HepG2 (cell line): ENCODE measurements at regions not wholly inside any gene's neighbourhood (a gene's known extent, or its start where the extent isn't known, plus 50 kb on each side); places are given as distances from the start of the nearest gene placed in this dataset.

Source experiments
- ATAC-seq: fragments of 200-7000 bp; cut with Tn5 transposase; 3 replicates; pipeline ENCODE4 v1.9.1; 2020; ENCODE audit warnings: mild to moderate bottlenecking, moderate library complexity
- BruUV-seq: library from RNA; stranded (reverse); fragments of 400-500 nt; replicated peaks from 2 replicates; lab custom pipeline; 2021; lab: Mats Ljungman, UMichigan
- CTCF ChIA-PET: fragments of 300-600 bp; formaldehyde crosslinking; extraction: SDS; loops from one replicate; lab custom pipeline; 2021; ENCODE audit warnings: low total read pairs, inconsistent platforms, low intra/inter-chr PET ratio; lab: Yijun Ruan, JAX
- POLR2A ChIA-PET: fragments of 350-600 bp; sonication (Branson Sonifier 250); formaldehyde crosslinking; loops from one replicate; lab custom pipeline; 2020; ENCODE audit warnings: antibody characterized with exemption, inconsistent platforms; lab: Yijun Ruan, JAX
- DNase-seq: peaks from one replicate; pipeline ENCODE4 v3.0.0-alpha.2; 2015; ENCODE audit warnings: low spot score
- FAIRE-seq: peaks from 3 replicates; lab custom pipeline; 2011; peaks lifted over from hg19 to GRCh38; lab: Jason Lieb, UNC
- H2AFZ ChIP-seq: one replicate; pipeline ENCODE4 v1.6.1; 2011; ENCODE audit warnings: low read length, inconsistent platforms
- H3K27ac ChIP-seq: fragments of 300-600 bp; 3 replicates; pipeline ENCODE4 v1.8.0; 2011; ENCODE audit warnings: mixed run types, mild to moderate bottlenecking, mixed read lengths, low read length, inconsistent platforms; ENCODE audit not compliant: insufficient read depth; ENCODE audit errors: extremely low read length
- H3K27me3 ChIP-seq, 2 experiments: fragments of 200-600 bp in 1 of 2; 2 replicates in 1 of 2; 3 replicates in 1 of 2; pipeline versions ENCODE4 v1.6.0 to v1.8.0; 2011; ENCODE audit warnings: low read length in 2 of 2, mild to moderate bottlenecking in 2 of 2, moderate library complexity in 2 of 2, inconsistent platforms in 1 of 2; ENCODE audit not compliant: insufficient read depth in 2 of 2, control insufficient read depth in 1 of 2
- H3K36me3 ChIP-seq, 2 experiments: fragments of 200-600 bp in 1 of 2; replicated peaks in 1 of 2; 2 replicates in 1 of 2; 3 replicates in 1 of 2; pipeline versions ENCODE4 v1.5.1 to v1.8.0; 2011; ENCODE audit warnings: low read length in 2 of 2, inconsistent platforms in 1 of 2; ENCODE audit not compliant: insufficient read depth in 2 of 2, control insufficient read depth in 1 of 2
- H3K4me1 ChIP-seq: 2 replicates; pipeline ENCODE4 v1.5.1; 2012; ENCODE audit warnings: low read length, inconsistent platforms; ENCODE audit not compliant: insufficient read depth
- H3K4me2 ChIP-seq: 2 replicates; pipeline ENCODE4 v1.6.0; 2011; ENCODE audit warnings: low read depth, low read length, inconsistent platforms
- H3K4me3 ChIP-seq, 3 experiments: fragments of 200-600 bp in 1 of 3; sonication (generic), shearing (Covaris generic) in 1 of 3; replicated peaks in 1 of 3; 2 replicates each; pipeline ENCODE4 v1.5.1; 2011 to 2016; ENCODE audit warnings: low read length in 3 of 3, inconsistent platforms in 2 of 3, low read depth in 2 of 3, mild to moderate bottlenecking in 2 of 3, control low read depth in 1 of 3, mixed read lengths in 1 of 3; ENCODE audit not compliant: insufficient read depth in 1 of 3
- H3K79me2 ChIP-seq: one replicate; pipeline ENCODE4 v1.6.1; 2011; ENCODE audit warnings: low read length, inconsistent platforms; ENCODE audit not compliant: insufficient read depth
- H3K9ac ChIP-seq: 2 replicates; pipeline ENCODE4 v1.6.0; 2011; ENCODE audit warnings: mild to moderate bottlenecking, low read depth, low read length, inconsistent platforms; ENCODE audit not compliant: insufficient read depth
- H3K9me3 ChIP-seq: 2 replicates; pipeline ENCODE4 v1.5.1; 2012; ENCODE audit warnings: mild to moderate bottlenecking, low read length
- H4K20me1 ChIP-seq: 2 replicates; pipeline ENCODE4 v1.6.0; 2011; ENCODE audit warnings: inconsistent platforms, mild to moderate bottlenecking, low read length, moderate library complexity; ENCODE audit not compliant: insufficient read depth
- CHD4 ChIP-seq: fragments of 200-600 bp; sonication (generic); IDR thresholded peaks from 2 replicates; pipeline ENCODE4 v1.7.0; 2017; ENCODE audit warnings: mild to moderate bottlenecking, low read length, borderline replicate concordance
- ZBTB40 ChIP-seq, 2 experiments: fragments of 450-650 bp in 1 of 2; sonication (generic) in 1 of 2; formaldehyde crosslinking in 1 of 2; IDR thresholded peaks; 2 replicates each; pipeline versions ENCODE4 v1.6.1 to v1.8.0; 2016 to 2022; ENCODE audit warnings: antibody characterized with exemption in 1 of 2, mild to moderate bottlenecking in 1 of 2, missing genetic modification reagents in 1 of 2
- ZNF331 ChIP-seq: sonication (generic); formaldehyde crosslinking; IDR thresholded peaks from 2 replicates; pipeline ENCODE4 v1.4.0; 2020; ENCODE audit warnings: missing genetic modification reagents
- ZNF747 ChIP-seq: sonication (generic); formaldehyde crosslinking; IDR thresholded peaks from 2 replicates; pipeline ENCODE4 v1.8.1; 2023; ENCODE audit warnings: missing genetic modification reagents, mild to moderate bottlenecking, borderline replicate concordance
- WGBS: methylation state at CpG from one replicate; pipeline ENCODE4 v1.1.6; 2017; ENCODE audit warnings: low lambda C conversion rate; 5-methylcytosine and 5-hydroxymethylcytosine counted together
- in situ Hi-C: cut with HindIII; loops from 2 replicates; pipeline ENCODE4 v1.10.0; 2017; ENCODE audit warnings: low pct_unique_long_range_greater_than_20kb; ENCODE audit not compliant: extremely low pct_ligation_motif_present
- intact Hi-C: fragments of 100-400 bp; cut with micrococcal nuclease; formaldehyde crosslinking; loops from one replicate; pipeline ENCODE4 v1.10.0; 2022; ENCODE audit not compliant: unreplicated experiment

DNA sequence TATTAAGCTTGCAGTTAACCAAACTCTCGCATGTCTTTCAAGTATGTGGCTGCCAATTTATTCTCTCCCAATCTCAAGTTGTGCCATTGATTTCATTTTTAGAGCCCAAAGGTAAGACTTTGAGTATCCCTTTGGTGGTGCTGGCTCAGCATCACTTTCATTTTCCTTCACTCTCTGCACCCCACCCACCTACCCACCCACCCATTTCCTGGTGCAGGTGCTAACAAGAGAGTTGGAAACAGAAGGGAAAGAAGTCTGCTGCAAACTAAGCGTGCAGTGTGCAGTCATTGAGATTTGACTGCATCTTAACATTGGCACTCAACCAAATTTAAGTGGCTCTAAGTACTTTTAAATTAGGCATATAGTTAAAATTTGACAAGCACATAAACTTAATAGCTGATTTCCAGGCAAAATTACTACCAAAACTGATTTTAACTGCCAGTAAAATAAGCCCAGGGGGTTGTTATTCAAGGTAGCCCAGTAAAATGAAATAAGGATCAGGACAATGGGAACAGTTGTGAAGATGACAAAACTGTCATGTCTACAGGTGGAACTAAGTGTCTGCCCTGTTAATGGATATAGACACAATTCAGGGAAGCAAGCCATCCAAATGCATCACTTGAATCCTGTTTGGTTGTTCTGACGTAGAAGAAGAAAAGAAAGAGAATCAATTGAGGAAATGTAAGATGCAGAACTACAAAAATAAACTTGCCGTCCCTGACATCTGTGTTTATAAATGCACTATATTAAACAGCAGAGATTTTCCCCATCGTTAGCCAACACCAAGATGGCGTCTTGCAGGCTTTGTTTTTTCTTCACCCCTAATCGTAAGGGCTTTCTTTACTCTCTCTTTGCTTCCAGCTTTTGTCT is 184.2 kb downstream of the KDR start:
- in situ Hi-C loops (no loop called here), intact Hi-C loops (no loop called here)
- H3K4me3 ChIP-seq: no peak overlapping the region
- DNase-seq (no peak), ATAC-seq (no peak), FAIRE-seq (no peak)
- CTCF ChIA-PET: no interaction called here
- H3K27me3 ChIP-seq: peaks cover 0 to 6% of the 10 kb centered on the region in 2 experiments; a peak in 2 of 5 replicates
- H3K27ac ChIP-seq: no peak overlapping the region
- H3K4me2 ChIP-seq: no peak overlapping the region
- H3K4me1 ChIP-seq: no peaks in the 10 kb centered on the region
- no peak overlapping the region for H3K9ac ChIP-seq
- POLR2A ChIA-PET: no interaction called here
- H3K79me2 ChIP-seq: no peaks in the 10 kb centered on the region
- no peak for TF ChIP-seq ZBTB40 (IDR thresholded peaks at IDR 0.05)
- no peak for TF ChIP-seq ZBTB40 (CRISPR knock-in tag; IDR thresholded peaks at IDR 0.05)
- no peak for TF ChIP-seq ZNF747 (CRISPR knock-in tag)
- TF ChIP-seq CHD4: no peak
- TF ChIP-seq ZNF331 (CRISPR knock-in tag): no peak
- H4K20me1 ChIP-seq: no peaks in the 10 kb centered on the region
- BruUV-seq: no TSS peak
- H2AFZ ChIP-seq: no peak overlapping the region
- H3K36me3 ChIP-seq: no peaks in the 10 kb centered on the region
- H3K9me3 ChIP-seq: no peaks in the 10 kb centered on the region
- 34% methylated on average over 7 of the region's 7 CpGs for WGBS
